Dendritic cell treated with granulocyte-macrophage colony-stimulating factor and Interleukin-4, amounts not matched to agents 40 ng/mL and 50 ng/mL, for 4 days (primary cell): ENCODE measurements at regions not wholly inside any gene's neighbourhood (a gene's known extent, or its start where the extent isn't known, plus 50 kb on each side); places are given as distances from the start of the nearest gene placed in this dataset.

Source experiments
- H3K27ac Mint-ChIP-seq: one replicate; pipeline ENCODE4 v1.8.0; 2022; ENCODE audit warnings: mild to moderate bottlenecking, mixed read lengths
- H3K27me3 Mint-ChIP-seq: one replicate; pipeline ENCODE4 v1.8.0; 2022; ENCODE audit warnings: mild to moderate bottlenecking, mixed read lengths
- H3K36me3 Mint-ChIP-seq: one replicate; pipeline ENCODE4 v1.8.0; 2022; ENCODE audit warnings: low read depth, mixed read lengths
- H3K4me1 Mint-ChIP-seq: one replicate; pipeline ENCODE4 v1.8.0; 2022; ENCODE audit warnings: low read depth, mixed read lengths
- H3K4me3 Mint-ChIP-seq: one replicate; pipeline ENCODE4 v1.8.0; 2022; ENCODE audit warnings: mild to moderate bottlenecking, moderate library complexity, mixed read lengths
- H3K9me3 Mint-ChIP-seq: one replicate; pipeline ENCODE4 v1.8.0; 2022; ENCODE audit warnings: mixed read lengths
- intact Hi-C: fragments of 100-400 bp; cut with micrococcal nuclease; formaldehyde crosslinking; loops from one replicate; pipeline ENCODE4 v1.15.0; 2022

DNA sequence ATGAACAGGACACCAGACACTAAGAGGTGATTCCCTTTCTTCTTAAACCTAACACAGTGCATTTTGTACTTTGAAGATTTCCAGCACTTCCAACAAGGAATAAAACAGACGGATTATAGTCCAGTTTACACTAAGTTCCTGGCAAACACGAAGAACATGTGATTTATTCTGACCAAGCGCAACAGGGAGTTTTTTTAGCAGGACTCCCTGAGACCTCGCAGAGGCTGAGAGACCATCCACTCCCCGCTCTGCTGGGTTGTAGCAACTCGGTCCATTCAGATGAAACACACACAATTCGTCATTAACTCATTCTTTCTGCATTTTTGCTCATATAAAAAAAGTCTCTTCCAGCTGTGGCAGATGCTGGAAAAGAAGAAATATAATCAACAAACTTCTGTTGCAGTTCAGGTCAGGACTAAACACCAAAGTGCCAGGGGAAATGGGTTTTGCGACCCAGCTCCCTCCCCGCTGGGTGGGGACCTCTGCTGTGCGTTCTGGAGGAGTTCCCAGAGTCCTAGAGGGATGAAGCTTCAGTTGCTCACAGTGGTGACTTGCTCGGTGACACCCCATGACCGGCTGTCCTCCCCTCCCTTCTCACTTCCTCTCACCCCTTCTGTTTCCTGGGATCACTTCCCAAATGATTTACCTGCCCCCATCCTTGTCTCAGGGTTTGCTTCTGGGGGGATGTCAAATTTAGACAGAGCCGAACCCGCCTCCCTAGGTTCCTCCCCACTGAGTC lies 52.5 kb downstream of the KCNF1 start:
- Mint-ChIP-seq H3K4me1 (peaks cover 24% of the 10 kb centered on the region), H3K9me3 (no peaks in the 10 kb centered on the region), H3K27ac (peak overlapping the region; percentile 14), H3K4me3 (no peak overlapping the region), H3K36me3 (no peaks in the 10 kb centered on the region), H3K27me3 (peaks cover 8% of the 10 kb centered on the region)
- intact Hi-C loops = no loop called here

DNA sequence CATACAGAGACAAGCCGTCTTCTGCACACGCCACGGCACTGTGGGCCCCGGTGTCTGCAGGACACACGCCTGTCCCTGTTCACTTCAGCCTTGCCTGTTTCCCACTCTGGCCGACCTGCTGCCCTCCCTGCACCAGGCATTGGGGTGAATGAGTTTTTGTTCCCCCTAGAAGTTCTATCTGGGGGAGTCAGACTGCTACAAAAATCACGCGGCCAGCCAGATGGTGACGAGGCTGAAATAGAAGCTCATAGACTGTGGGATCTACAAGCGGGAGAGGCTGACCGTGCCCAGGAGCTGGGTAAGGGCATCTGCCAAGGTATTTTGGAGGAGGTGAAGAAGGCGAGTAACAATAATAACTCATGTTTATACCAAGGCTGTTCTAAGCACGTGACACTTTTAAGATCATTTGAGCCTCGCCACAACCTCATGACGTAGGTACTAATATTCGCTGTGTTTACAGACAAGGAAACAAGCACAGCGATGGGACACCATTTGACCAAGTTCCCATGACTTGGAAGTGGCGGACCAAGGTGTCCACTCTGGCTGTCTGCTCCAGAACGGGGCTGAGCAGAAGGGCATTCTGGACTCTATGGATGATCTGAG lies 53.6 kb downstream of the KCNF1 start:
- peaks cover 5% of the 10 kb centered on the region for H3K27me3 Mint-ChIP-seq

DNA sequence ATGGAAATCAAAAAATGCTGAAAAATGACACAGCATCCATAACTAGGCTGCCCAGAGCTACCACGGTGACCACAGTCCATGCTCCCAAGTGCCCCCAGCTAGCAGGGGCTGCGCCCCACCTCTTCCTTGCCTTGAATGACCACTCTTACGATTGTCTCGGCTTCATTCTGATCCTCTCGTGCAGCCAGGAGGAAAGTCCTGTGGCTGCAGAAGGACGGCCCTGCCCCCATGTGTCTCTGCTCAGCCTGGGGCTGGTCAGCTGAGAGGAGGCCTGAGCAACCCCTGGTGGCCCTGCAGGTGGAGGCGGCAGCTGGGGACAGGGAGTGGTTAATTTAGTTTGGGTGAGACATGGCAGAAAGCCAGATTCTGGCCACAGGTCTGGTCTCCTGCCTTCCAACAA lies 54.3 kb downstream of the KCNF1 start:
- no peaks in the 10 kb centered on the region for H3K9me3 Mint-ChIP-seq
- H3K4me1 Mint-ChIP-seq = peaks cover 27% of the 10 kb centered on the region
- H3K27ac Mint-ChIP-seq = no peak overlapping the region
- H3K4me3 Mint-ChIP-seq = no peak overlapping the region
- H3K36me3 Mint-ChIP-seq = no peaks in the 10 kb centered on the region
- peaks cover 1% of the 10 kb centered on the region for H3K27me3 Mint-ChIP-seq
- intact Hi-C loops = no loop called here

More for the DNA sequence above, 53.6 kb downstream of the KCNF1 start:
- intact Hi-C loops = no loop called here
- H3K4me1 Mint-ChIP-seq = peaks cover 24% of the 10 kb centered on the region
- no peak overlapping the region for H3K27ac Mint-ChIP-seq
- no peak overlapping the region for H3K4me3 Mint-ChIP-seq
- no peaks in the 10 kb centered on the region for H3K36me3 Mint-ChIP-seq
- no peaks in the 10 kb centered on the region for H3K9me3 Mint-ChIP-seq

DNA sequence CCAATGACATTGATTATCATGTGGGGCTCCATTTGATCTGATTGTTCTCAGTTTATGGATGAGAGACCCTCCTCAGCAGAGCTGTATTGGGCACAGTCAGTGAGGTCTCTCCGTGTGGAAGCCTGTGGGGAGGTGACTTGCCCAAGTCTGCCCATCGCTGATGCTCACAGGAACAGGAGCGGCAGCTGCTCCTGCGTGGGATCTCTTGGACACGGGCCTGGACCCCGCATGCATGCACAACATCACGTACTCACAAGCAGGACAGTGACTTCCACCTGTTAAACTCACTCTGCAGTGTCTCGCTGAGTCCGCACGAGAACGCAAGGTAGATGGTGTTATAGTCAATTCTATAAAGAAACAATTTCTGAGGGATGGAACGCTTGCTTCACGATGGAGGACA lies 55.0 kb downstream of the KCNF1 start:
- Mint-ChIP-seq H3K36me3 (no peaks in the 10 kb centered on the region), H3K27me3 (peaks cover 1% of the 10 kb centered on the region), H3K9me3 (no peaks in the 10 kb centered on the region), H3K4me1 (peaks cover 34% of the 10 kb centered on the region), H3K4me3 (no peak overlapping the region), H3K27ac (no peak overlapping the region)
- intact Hi-C loops = no loop called here

DNA sequence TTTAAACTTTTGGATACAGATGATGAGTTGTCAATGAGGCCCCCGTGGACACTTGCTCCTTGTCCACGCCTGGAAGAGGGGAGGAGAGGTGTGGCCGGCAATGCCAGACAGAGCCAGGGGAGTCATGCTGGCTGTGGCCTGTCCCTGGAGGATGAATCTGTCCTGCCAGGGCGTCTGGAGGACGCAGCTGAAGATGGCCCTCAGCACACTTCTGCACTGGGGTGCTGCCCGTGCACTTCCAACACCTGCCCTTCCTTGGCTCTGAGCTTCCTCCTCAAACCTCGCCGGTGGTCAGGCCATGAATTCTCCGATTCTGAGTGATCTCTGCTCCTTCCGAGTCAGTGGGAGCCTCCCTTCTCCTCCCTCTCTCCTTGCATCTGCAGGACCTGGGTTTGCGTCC lies 56.4 kb downstream of the KCNF1 start:
- no peak overlapping the region for H3K27ac Mint-ChIP-seq
- no peaks in the 10 kb centered on the region for H3K9me3 Mint-ChIP-seq
- no peak overlapping the region for H3K4me3 Mint-ChIP-seq
- H3K36me3 Mint-ChIP-seq = no peaks in the 10 kb centered on the region
- peaks cover 1% of the 10 kb centered on the region for H3K27me3 Mint-ChIP-seq
- intact Hi-C loops = no loop called here
- peaks cover 44% of the 10 kb centered on the region for H3K4me1 Mint-ChIP-seq

DNA sequence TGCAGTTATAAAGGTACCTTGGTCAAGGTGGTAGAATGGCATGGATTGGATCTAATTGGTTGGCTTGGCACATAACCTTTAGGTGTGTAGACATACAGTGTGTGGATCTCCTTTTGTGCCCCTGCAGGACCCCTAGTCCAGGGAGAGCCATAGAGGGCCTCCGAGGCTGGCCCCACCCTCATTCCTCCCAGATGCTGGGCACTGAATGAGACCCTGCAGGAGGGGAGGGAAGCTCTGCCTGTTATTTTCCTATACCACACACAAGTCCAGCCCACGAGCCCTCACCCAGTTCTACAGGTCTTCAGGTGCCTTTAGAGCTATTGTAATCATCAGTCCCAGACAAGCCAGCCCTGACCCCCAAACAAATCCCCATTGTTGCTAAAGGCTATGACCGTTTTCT lies 58.9 kb downstream of the KCNF1 start:
- peaks cover 28% of the 10 kb centered on the region for H3K4me1 Mint-ChIP-seq
- peaks cover 10% of the 10 kb centered on the region for H3K9me3 Mint-ChIP-seq
- H3K27ac Mint-ChIP-seq = no peak overlapping the region
- H3K36me3 Mint-ChIP-seq = no peaks in the 10 kb centered on the region
- intact Hi-C loops = no loop called here
- H3K27me3 Mint-ChIP-seq = no peaks in the 10 kb centered on the region
- no peak overlapping the region for H3K4me3 Mint-ChIP-seq

DNA sequence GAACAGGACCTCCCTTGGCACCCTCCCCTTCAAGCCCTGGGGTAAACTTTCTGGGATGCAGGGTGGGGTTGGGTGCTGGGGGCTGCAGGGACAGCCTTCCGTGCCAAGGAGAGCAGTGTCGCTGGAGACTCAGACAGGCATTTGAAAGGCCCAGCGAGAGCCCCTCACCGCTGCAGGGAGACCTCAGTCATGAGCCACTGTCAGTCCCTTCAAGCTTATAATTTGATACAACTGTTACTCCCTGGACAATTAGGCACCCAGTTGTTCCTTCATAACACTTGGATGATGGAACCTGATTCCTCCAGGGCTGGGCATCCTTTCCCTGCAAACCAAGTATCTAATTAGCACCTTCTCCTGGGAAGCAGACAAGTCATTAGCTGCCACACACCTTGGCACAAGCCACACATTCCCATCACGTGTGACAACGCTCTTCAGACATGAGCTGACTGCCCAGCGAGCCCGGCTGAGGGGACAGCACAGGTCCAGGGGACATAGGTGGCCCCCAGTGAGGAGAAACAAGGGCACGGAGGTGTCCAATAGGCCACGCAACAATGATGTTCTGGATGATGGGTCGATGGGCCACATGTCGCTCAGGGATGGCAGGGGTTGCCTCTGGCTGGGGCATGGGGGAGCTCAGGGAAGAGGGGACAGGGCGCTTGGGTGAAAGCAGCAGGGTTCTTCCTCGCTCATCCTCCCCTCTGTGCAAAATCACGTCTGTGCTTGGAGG lies 59.6 kb downstream of the KCNF1 start:
- H3K4me1 Mint-ChIP-seq = peaks cover 28% of the 10 kb centered on the region
- no peaks in the 10 kb centered on the region for H3K27me3 Mint-ChIP-seq
- H3K4me3 Mint-ChIP-seq = no peak overlapping the region
- H3K27ac Mint-ChIP-seq = no peak overlapping the region
- H3K9me3 Mint-ChIP-seq = peaks cover 10% of the 10 kb centered on the region
- intact Hi-C loops = no loop called here
- H3K36me3 Mint-ChIP-seq = no peaks in the 10 kb centered on the region

DNA sequence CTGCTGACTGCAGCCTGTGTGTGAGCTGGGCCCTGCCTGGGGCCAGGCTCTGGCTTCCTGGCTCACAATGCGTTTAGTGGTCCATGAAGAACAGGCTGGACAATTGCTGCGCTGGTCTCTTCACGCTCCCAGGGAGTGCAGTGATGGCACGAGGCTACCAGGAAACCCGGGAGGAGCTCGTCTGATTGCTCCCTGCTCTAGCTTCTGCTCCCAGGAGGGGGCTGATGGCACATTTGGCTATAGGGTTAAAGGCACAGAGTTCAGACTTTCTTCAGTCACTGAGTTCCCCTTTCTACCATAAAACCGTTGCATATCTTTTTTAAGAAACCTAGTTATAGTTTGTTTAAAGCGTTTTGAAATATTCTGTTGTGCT lies 60.1 kb downstream of the KCNF1 start:
- peaks cover 10% of the 10 kb centered on the region for H3K9me3 Mint-ChIP-seq
- no peak overlapping the region for H3K27ac Mint-ChIP-seq
- H3K4me3 Mint-ChIP-seq = no peak overlapping the region
- intact Hi-C loops = no loop called here
- H3K36me3 Mint-ChIP-seq = no peaks in the 10 kb centered on the region
- no peaks in the 10 kb centered on the region for H3K27me3 Mint-ChIP-seq
- H3K4me1 Mint-ChIP-seq = peaks cover 29% of the 10 kb centered on the region

DNA sequence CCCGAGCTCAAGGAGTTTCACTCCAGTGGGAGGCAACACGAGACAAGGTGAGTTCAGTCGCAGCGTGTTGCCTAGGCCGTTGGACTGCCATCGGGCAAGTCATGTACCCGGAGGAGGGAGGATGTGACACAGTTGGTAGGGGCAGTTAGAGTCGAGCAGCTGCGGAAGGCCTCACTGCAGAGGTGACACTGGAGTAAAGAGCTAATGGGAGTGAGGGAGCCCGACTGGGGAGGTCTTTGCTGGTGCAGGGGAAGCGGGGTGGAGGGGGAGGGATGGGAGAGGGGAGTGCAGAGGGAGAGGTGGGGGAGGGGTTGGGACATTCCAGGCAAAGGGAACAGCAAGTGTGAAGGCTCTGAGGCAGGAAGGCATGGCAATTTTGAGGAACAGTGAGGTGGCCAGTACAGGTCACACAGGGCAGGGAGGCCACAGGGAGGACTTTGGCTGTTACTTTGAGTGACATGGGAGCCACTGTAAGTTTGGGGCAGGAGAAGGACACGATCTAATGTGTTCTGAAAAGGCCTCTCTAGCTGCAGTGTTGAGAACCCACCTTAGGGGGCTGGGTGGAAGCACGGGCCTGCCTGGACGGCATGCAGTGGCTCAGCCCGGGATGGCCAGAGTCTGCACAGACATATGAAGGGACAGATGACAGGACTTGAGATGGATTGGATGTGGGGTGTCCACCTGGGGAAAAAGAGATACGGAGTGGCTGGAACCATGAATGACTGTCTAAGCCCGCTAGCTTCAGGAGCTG lies 61.1 kb downstream of the KCNF1 start:
- Mint-ChIP-seq H3K4me1 (peaks cover 34% of the 10 kb centered on the region), H3K36me3 (no peaks in the 10 kb centered on the region), H3K27me3 (peaks cover 2% of the 10 kb centered on the region), H3K9me3 (peaks cover 10% of the 10 kb centered on the region), H3K27ac (no peak overlapping the region), H3K4me3 (no peak overlapping the region)
- intact Hi-C loops = no loop called here

DNA sequence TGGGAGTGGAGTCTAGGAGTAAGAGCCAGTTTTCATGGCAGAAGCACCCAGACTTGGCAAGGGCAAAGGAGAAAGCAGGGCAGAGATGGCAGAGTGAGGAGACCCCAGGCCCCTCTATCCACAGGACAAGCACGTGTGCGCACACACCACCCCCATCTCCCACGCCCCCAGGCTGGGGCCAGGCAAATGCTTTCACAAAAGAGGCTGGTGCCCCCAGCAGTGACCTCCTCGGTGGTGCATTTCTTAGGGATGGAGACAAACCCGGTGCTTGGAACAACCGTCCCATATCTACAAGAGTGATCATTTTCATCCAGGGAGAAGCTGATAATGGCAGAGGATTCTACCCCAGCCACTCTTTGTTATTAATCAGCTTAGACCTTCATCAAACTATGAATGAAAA lies 62.0 kb downstream of the KCNF1 start:
- H3K4me3 Mint-ChIP-seq = no peak overlapping the region
- H3K4me1 Mint-ChIP-seq = peaks cover 34% of the 10 kb centered on the region
- H3K27me3 Mint-ChIP-seq = peaks cover 5% of the 10 kb centered on the region
- no peaks in the 10 kb centered on the region for H3K36me3 Mint-ChIP-seq
- no peak overlapping the region for H3K27ac Mint-ChIP-seq
- intact Hi-C loops = no loop called here
- H3K9me3 Mint-ChIP-seq = peaks cover 10% of the 10 kb centered on the region

DNA sequence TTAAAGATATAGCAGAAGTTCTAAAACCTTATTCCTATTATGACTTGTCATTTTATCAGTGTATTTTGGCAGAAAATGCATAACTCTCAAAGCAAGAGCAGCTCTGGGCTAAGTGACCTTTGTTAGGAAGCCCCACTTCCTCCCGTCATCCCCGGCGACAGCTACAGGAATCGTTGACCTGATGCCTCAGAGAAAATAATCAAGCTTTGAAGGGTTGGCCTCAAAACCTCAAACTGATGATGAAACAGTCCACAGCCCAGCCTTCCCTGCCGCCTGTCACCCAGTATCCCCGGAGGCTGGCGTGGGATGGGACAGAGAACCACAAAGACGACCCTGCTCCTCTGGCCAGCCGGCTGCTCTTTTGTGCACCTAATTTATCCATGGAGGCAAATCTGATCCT lies 65.3 kb downstream of the KCNF1 start:
- Mint-ChIP-seq H3K36me3 (no peaks in the 10 kb centered on the region), H3K4me1 (peaks cover 21% of the 10 kb centered on the region), H3K27ac (no peak overlapping the region), H3K4me3 (no peak overlapping the region), H3K9me3 (peaks cover 10% of the 10 kb centered on the region), H3K27me3 (peaks cover 5% of the 10 kb centered on the region)
- intact Hi-C loops = no loop called here

DNA sequence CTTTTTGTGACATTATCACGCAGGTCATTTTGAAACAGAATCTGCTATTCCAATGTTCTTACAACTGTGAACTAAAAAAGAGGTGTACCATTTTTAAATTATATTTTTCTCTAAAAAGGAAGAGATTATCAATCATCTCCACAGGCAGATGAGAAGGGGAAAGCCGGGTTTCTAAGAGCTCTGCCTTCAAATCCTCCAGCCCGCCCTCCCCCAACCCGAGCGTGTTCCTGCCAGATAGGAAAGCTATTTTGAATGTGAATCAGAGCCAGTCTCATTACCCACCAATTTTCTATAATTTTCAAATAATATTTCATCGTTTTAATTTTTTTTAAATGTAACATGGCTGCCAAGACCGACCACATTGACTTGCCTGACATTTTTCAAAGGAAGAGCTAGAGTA lies 65.9 kb downstream of the KCNF1 start:
- Mint-ChIP-seq H3K27me3 (peaks cover 5% of the 10 kb centered on the region), H3K4me3 (no peak overlapping the region), H3K27ac (no peak overlapping the region), H3K4me1 (peaks cover 15% of the 10 kb centered on the region), H3K9me3 (peaks cover 10% of the 10 kb centered on the region), H3K36me3 (no peaks in the 10 kb centered on the region)
- intact Hi-C loops = no loop called here

DNA sequence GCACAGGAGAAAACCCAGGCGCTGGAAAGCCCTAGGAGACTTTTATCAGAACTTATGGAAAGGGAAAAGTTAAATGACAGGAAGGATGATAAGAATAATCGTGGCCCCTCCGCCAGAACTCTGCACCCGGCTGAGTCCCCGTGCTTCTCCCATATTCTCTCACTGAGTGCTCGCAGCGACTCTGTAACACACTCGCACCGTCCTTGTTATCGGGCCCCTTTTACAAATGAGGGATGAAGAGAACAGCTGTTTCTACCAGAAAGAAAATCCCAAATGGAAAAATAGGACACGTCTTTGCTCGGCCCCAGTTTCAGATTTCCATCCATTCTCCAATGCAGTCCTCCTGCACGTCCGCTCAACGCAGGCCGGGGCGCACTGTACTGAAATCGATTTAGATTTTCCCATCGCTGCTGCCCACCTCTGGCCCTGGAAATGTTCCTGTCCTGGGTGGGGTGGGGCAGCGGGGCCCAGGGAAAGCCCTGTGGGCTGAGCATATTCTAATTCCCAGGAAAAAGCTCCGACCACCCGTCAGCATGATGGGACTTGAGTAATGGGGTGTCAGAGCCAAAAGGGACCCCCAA lies 66.4 kb downstream of the KCNF1 start:
- Mint-ChIP-seq H3K36me3 (no peaks in the 10 kb centered on the region), H3K27me3 (peaks cover 5% of the 10 kb centered on the region), H3K4me3 (no peak overlapping the region)

DNA sequence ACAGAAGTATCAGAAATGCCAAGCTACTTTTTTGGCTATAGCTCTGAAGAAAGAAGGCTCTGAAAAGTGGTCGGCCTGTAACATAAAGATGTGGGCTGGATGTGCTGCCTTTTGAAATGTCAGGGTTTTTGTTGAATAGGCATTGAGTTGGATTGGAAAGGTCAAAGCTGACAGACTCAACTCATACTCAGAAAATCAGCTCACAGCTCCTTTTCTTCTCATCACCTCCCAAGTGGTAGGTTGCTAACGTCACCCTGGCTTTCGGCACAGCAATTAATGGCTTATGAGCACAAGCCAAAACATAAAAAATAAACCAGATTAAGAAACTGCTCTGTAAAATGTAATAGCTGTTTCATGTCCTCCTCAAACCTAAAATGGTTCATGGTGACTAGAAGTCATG lies 68.3 kb downstream of the KCNF1 start:
- Mint-ChIP-seq H3K36me3 (no peaks in the 10 kb centered on the region), H3K4me1 (peaks cover 5% of the 10 kb centered on the region), H3K4me3 (no peak overlapping the region), H3K27me3 (peaks cover 9% of the 10 kb centered on the region), H3K9me3 (no peaks in the 10 kb centered on the region), H3K27ac (no peak overlapping the region)
- intact Hi-C loops = no loop called here

More for the DNA sequence above, 66.4 kb downstream of the KCNF1 start:
- Mint-ChIP-seq H3K4me1 (peaks cover 9% of the 10 kb centered on the region), H3K9me3 (peaks cover 10% of the 10 kb centered on the region), H3K27ac (no peak overlapping the region)
- intact Hi-C loops = no loop called here
